HG03103 (cell line): ENCODE measurements at regions not wholly inside any gene's neighbourhood (a gene's known extent, or its start where the extent isn't known, plus 50 kb on each side); places are given as distances from the start of the nearest gene placed in this dataset.

Experiments
- ATAC-seq: cut with Tn5 transposase; IDR thresholded peaks from one replicate; pipeline ENCODE4 v1.9.1; 2021; ENCODE audit warnings: low read depth; ENCODE audit not compliant: unreplicated experiment

DNA sequence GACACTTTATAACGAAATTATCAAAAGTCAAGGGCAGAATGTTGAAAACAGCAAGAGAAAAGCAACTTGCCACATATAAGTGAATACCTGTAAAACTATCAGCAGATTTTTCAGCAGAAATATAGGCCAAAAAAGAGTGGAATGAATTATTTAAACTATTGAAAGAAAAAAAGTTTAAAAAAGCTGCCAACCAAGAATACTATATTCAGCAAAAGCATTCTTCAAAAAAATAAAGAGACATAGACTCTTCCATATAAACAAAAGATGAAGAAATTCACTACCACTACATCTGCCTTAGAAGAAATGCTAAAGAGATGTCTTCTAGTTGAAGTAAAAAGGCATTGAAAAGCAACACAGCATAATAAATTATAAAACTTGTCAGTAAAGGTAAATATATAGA, 80.6 kb upstream of the CPNE8 start:
- ATAC-seq, result no peak

DNA sequence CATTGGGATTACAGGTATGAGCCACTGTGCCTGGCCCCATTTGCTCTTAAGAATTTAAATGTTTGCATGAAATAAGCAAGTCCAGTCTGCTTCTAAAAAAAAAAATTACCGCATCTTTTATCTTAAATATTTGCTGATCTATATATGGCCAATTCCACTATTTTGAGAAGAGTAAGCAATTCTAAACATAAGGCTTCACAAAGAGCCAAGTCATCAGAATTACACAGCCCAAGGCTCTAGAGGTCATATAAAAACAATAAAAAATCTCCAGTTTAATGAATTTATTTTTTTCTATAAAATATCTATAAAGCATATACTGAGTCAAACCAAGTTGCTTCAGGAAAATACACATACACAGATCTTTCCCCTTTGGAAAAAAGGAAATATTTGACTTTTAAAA, 79.0 kb upstream of the CPNE8 start:
- no peak for ATAC-seq

DNA sequence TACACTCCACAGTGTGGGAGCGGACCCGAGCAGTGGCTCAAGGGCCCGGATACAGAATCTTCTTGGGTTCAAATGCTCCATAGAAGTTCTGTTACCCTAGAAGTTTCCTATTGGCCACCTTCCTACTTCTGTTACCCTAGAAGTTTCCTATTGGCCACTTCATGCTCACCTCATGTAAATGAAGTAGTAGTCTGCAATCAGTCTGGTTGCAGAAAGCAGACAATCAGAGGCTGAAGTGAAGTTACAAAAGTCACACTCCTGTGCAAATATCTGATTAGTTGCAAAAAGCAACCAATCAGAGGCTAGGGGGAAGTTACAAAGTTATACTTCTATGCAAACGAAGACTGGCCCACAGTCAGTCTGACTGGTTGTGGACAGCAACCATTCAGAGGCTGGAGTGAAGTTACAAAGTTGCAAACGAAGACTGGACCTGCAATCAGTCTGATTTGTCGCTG, 77.8 kb upstream of the CPNE8 start:
- no peak for ATAC-seq

DNA sequence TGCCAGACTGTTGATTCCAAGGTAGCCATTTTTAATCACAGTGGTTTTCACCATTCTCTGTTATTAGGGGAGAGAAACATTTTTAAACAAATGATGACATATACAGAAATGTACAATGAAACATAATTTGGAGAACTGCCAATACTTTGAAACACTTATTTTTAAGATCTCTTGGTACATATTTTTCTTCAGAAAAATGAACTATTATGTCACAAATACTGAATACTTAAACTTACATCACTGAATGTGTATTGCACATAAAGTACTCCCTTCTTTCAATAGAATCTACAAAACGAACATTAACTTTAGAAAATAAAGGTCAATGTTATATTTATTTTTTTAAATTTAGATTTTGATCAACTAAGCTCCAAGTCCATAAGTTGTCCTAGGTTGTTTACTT, 71.7 kb upstream of the CPNE8 start:
- no peak for ATAC-seq

DNA sequence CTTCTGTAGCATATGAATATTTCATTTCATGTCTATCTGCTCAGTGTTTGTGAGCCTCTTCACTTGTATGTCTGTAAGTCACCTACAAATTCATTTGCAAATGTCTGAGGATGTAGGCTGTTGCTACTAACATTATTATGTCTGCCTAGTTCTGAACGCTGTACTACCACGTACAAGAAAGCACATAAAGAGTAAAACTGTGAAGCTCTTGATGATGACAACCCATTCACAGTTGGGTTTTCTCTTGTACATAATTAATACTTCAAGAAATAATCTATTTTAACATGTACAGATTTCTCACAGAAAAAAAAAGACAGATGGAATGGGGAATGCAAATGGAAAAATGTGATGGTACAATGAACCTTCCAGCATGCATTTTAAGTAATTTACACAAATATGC, 64.3 kb upstream of the CPNE8 start:
- no peak for ATAC-seq

DNA sequence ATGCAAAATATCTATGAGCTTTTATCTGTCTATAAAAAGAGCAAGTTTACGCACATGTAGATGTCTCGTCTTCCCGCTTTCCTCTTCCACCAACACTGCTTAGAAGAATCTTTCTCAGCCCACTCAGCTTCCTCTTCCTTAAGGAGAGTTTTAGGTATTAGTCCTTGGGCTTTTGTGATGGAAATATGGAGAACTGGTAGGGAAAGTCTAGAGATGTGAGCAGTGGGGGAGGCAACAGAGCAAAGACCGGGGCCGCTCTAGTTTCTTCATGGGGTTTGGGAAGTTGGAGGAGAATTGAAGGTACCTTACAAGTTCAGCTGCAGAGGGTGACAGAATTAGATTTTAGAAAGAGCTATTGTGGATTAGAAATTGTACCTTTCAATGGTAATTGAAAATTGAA, 56.3 kb upstream of the CPNE8 start:
- no peak for ATAC-seq

DNA sequence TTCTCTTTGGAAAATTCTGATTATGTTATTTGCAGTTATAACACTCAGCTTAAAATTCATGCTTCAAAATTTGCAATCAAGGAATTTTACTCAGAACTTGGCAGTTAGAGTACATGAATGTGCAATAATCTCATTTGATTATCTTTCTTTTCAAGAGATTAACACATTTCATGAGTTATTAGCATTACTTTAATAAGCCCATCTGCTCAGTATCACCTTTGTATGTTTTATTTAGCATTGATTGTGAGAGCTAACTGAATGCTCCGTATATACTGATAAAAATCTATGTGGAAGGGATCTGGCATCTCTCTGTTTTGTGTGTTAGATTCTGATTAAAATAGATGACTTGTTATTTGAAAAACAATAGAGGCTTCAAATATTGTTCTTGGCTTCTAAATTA, 55.6 kb upstream of the CPNE8 start:
- no peak for ATAC-seq

DNA sequence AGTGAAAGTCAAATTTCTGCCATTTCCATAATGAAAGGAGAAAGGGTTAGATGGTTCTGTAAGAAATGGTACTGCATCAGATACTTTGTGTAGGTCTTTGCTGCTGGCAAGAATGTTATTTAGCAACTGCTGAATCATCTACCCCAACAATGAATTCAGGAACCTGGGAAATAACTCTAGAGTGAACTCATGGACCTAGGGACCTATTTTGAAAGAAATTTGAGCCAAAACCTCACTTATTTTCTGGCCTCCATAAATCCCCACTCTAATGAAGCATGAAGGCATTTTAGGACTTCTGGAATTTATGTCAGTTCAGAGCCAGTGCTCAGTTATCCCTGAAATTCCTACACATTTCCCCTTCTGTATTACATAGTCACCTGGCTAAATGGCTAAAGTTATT, 50.9 kb upstream of the CPNE8 start:
- ATAC-seq, result no peak
